Umbilical cord (tissue), 1 donor: ENCODE measurements at regions not wholly inside any gene's neighbourhood (a gene's known extent, or its start where the extent isn't known, plus 50 kb on each side); places are given as distances from the start of the nearest gene placed in this dataset.
"Not testable (repeated sequence)": the region's sequence is repeated elsewhere in the genome, so short reads cannot be mapped to it uniquely, and the experiment has no call there.

Experiments used
- DNase-seq: peaks from one replicate; pipeline ENCODE4 v3.0.0-alpha.2; 2015; ENCODE audit warnings: low spot score

DNA sequence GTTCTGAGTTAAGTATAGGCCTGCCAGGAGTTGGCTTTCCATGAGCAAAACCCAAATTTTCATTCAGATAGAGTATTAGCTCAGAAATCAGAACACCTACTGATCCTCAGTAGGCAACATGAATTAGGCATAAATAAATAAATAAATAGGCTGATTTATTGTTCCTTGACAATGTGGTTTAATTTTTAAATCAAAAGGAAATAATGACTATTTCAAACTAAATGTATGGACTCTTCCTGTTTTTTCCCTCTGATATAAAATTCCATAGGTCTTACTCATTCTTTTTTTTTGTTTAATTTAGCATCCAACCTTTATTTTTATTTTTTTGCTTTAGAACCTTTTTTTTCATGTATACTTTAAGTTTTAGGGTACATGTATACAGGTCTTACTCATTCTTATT is 140.2 kb upstream of the ITGA6 start:
- no peak for DNase-seq

DNA sequence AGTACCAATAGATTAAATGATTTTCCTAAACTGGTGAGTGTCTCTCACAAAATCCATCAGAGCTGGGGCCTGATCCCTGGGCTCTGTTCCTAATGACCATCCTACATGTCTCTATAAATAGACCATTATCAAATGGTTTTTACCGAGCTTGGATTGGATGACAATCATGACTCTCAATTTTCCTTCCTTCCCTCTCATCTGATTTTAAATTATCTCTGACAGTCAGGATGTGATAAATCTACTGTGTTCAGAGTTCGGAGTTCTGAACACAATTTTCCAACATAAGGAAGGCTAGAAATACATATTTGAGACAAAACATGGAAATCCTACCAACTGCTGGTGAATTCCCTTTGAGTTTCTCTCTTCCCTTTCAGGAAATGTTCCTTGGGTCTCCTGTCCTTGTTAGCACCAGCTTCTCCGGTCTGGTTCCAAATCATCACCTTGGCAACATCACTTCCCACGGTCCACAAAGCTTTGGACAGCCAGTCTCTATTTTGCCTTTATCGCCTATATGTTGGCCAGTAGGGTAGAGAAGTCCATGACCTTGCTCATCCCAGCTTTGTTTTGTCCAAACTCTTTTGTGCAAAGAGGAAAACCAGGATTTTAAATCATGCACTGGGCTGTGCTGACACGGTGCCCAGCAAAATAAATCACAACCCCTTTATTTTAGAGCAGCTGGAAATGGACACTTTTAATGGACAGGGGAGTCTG is 139.6 kb upstream of the ITGA6 start:
- no peak for DNase-seq

GRCh38 chr2:172288603-172289002 is 138.8 kb upstream of the ITGA6 start:
- no peak for DNase-seq

- peak; percentile 63 for DNase-seq
Observed at GRCh38 chr2:172293952-172294351, 133.4 kb upstream of the ITGA6 start.

GRCh38 chr2:172294983-172295382 is 132.4 kb upstream of the ITGA6 start:
- DNase-seq = no peak

- no peak for DNase-seq
Observed at GRCh38 chr2:172295677-172296076, 131.7 kb upstream of the ITGA6 start.

GRCh38 chr2:172296267-172297046 is 130.9 kb upstream of the ITGA6 start:
- no peak for DNase-seq

- DNase-seq = no peak
Observed at GRCh38 chr2:172297531-172297930, 129.9 kb upstream of the ITGA6 start.

GRCh38 chr2:172297950-172298349 is 129.4 kb upstream of the ITGA6 start:
- no peak for DNase-seq

DNA sequence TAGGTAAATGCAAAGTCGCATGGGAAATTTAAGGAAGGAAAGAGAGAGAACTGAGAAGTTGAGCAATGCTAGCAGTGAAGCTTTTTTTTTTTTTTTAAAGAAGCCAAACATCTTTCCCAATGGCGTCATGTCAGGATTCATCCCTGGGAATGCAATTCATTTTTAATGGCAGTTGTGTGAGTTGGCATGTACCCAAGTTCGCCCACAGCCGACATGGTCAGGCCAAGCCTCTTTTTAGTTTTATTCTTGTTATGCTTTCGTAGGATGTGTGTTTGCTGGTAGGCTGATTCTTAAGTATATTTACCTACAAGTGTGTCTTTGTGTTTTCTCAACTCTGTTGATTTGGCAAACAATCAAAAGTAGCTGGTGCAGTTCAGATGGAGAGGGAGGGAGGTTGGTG is 127.6 kb upstream of the ITGA6 start:
- DNase-seq = no peak

GRCh38 chr2:172300851-172301250 is 126.5 kb upstream of the ITGA6 start:
- DNase-seq = no peak

DNA sequence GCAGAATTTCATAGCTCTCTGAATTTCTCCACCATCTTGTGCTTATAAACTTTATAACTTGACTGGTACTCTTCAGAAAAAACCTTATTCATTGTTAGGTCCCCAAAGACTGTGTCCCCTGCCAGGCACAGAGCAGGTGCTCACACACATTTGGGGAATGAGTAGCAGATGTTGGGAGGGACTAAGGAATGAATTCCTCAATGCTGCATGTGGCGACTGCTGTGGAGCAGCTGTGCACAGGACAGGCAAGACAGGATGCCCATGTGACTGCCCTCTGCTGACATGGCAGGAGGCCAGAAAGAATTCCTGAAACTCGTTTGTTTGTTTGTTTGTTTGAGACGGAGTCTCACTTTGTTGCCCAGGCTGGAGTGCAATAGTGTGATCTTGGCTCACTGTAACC is 122.3 kb upstream of the ITGA6 start:
- DNase-seq = no peak

DNA sequence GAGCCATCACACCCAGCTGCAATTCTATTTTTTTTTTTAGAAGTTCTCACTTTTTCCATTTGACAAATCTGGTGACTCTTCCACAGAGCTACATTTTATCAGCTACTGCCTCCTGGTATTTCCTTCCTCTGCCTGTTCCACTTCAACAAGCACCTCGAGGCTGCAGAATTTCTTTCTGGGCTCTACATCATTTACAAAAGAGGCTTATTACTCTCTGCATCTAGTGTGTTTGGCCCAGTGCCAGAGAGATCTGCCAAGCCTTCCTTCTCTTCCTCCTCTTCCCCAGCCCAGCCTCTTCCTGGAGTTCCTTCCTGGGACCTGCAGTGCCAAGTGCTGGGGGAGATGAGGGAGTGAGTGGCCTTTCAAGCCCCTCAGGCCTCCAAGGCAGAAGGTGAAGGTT is 119.6 kb upstream of the ITGA6 start:
- DNase-seq = peak; percentile 67

- DNase-seq = peak; percentile 48
Observed at GRCh38 chr2:172308253-172308935, 119.0 kb upstream of the ITGA6 start.

DNA sequence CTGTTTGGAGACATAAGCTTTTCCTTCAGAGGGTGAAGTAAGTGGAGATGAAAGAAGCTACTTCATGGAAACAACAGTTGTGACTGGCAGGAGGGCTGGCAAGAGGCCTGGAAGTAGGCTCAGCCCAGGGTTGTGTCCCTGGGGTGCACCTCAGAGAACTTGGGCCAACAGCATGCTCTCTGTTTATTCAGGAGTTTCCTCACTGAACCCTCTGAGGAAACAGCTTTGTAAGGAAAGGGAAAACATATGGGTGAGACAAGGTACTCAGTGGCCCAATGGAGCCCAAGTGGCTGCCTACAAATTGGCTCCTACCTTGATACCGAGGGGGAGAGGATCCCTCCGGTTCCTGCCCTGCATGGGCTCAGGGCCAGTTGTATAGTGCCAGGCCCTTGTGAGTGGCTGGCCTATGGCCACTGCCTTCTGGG is 115.5 kb upstream of the ITGA6 start:
- DNase-seq = no peak

DNA sequence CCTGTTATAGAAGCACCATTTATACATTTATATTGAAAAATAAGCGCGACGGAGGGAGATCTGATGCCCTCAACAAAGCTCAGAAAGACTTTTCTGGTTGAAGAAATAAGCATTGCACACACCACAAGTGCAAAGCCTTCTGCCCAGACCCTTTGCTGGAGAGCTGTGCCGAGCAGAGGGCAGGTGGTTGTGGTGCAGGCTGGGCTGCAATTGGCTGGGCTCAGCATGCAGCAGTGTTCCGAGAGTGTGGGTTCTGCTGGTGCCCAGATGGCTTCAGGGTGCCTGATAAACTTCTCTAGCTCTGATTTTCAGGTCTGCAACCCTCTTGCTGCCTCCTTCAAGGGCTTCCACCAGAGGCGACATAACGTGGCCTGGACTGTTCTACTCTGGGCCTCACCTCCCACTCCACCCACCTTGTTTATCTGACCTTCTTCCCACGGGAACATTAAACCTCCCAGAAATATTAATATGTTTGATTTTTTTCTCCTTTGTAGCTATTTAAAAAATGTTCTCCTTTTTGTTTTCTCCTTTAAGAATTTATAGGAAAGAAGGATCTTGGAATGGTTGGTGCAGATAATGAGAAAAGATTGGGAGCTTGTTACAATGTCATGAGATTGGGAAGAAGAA is 113.6 kb upstream of the ITGA6 start:
- DNase-seq = no peak

DNA sequence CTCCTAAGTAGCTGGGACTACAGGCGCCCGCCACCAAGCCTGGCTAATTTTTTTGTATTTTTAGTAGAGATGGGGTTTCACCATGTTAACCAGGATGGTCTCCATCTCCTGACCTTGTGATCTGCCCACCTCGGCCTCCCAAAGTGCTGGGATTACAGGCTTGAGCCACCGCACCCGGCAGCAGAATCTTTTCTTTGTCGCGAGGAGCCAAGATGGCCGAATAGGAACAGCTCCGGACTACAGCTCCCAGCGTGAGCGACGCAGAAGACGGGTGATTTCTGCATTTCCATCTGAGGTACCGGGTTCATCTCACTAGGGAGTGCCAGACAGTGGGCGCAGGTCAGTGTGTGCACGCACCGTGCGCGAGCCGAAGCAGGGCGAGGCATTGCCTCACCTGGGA is 112.3 kb upstream of the ITGA6 start:
- not testable (repeated sequence) for DNase-seq

- DNase-seq = no peak
Observed at GRCh38 chr2:172322049-172322448, 105.3 kb upstream of the ITGA6 start.

DNA sequence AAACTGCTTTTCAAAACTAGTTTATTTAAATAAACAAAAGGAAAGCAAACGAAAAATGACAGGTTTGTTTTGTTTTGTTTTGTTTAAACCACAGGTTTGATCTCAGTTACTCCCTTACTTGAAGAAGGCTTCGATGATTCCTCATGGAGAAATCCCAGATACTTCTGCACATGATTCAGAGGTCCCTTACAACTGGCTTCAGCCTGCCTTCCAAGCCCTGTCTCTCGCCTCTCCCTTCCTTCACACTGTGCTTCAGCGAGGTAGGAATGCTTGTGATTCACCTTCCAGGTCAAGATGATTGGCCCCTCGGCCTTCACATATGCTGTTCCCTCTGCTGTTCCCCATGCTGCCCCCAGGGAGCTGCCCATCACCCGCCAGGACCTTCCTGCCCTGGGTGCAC is 104.1 kb upstream of the ITGA6 start:
- DNase-seq = no peak

GRCh38 chr2:172323861-172324597 is 103.4 kb upstream of the ITGA6 start:
- no peak for DNase-seq

DNA sequence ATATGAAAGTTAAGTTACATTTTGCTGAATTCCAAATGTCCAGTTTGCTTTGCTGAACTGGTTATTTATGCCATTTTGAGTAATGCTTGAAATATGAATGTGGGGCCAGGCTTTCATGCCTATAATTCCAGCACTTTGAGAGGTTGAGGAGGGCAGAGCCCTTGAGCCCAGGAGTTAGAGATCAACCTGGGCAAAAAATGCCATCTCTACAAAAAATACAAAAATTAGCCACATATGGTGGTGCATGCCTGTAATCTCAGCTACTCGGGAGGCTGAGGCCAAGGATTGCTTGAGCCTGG is 101.2 kb upstream of the ITGA6 start:
- no peak for DNase-seq
